ENCODE measurements at regions not wholly inside any gene's neighbourhood (a gene's known extent, or its start where the extent isn't known, plus 50 kb on each side); places are given as distances from the start of the nearest gene placed in this dataset.
"Not testable (repeated sequence)": the region's sequence is repeated elsewhere in the genome, so short reads cannot be mapped to it uniquely, and the experiment has no call there.

GRCh38 chr9:24828687-24829086 lies 283.0 kb upstream of the IZUMO3 start:
- DNase-seq, result no peak

- no peak for DNase-seq
Measured at GRCh38 chr9:24824607-24825006, 278.9 kb upstream of the IZUMO3 start.

GRCh38 chr9:24820196-24820595 lies 274.5 kb upstream of the IZUMO3 start:
- no peak for DNase-seq

- DNase-seq, result no peak
Measured at GRCh38 chr9:24817756-24818155, 272.1 kb upstream of the IZUMO3 start.

GRCh38 chr9:24816006-24816405 lies 270.3 kb upstream of the IZUMO3 start:
- no peak for DNase-seq

GRCh38 chr9:24801344-24801743 lies 255.6 kb upstream of the IZUMO3 start:
- no peak for DNase-seq

- no peak for DNase-seq
Measured at GRCh38 chr9:24793787-24794186, 248.1 kb upstream of the IZUMO3 start.

GRCh38 chr9:24776226-24776625 lies 230.5 kb upstream of the IZUMO3 start:
- no peak for DNase-seq

GRCh38 chr9:24774199-24774598 lies 228.5 kb upstream of the IZUMO3 start:
- DNase-seq, result not testable (repeated sequence)

GRCh38 chr9:24766081-24766480 lies 220.4 kb upstream of the IZUMO3 start:
- DNase-seq, result no peak

- peak; percentile 53 for DNase-seq
Measured at GRCh38 chr9:24765025-24765756, 219.5 kb upstream of the IZUMO3 start.

- DNase-seq, result no peak
Measured at GRCh38 chr9:24738421-24738961, 192.8 kb upstream of the IZUMO3 start.

GRCh38 chr9:24731754-24732153 lies 186.1 kb upstream of the IZUMO3 start:
- DNase-seq, result no peak

GRCh38 chr9:24721621-24722020 lies 175.9 kb upstream of the IZUMO3 start:
- DNase-seq, result no peak

GRCh38 chr9:24712206-24712605 lies 166.5 kb upstream of the IZUMO3 start:
- DNase-seq, result no peak

- DNase-seq, result no peak
Measured at GRCh38 chr9:24708814-24709213, 163.1 kb upstream of the IZUMO3 start.

- peak; percentile 11 for DNase-seq
Measured at GRCh38 chr9:24698881-24699518, 153.3 kb upstream of the IZUMO3 start.

GRCh38 chr9:24672336-24672735 lies 126.6 kb upstream of the IZUMO3 start:
- no peak for DNase-seq

- no peak for DNase-seq
Measured at GRCh38 chr9:24657387-24657786, 111.7 kb upstream of the IZUMO3 start.

GRCh38 chr9:24652181-24652580 lies 106.5 kb upstream of the IZUMO3 start:
- DNase-seq, result no peak

- DNase-seq, result not testable (repeated sequence)
Measured at GRCh38 chr9:24628809-24629208, 83.1 kb upstream of the IZUMO3 start.

GRCh38 chr9:24625097-24625496 lies 79.4 kb upstream of the IZUMO3 start:
- DNase-seq, result no peak

GRCh38 chr9:24624481-24624880 lies 78.8 kb upstream of the IZUMO3 start:
- no peak for DNase-seq

- no peak for DNase-seq
Measured at GRCh38 chr9:24620741-24621140, 75.0 kb upstream of the IZUMO3 start.

Measured in RPMI8226 (cell line).